Muscle of back (tissue), 3 donors: ENCODE measurements at regions not wholly inside any gene's neighbourhood (a gene's known extent, or its start where the extent isn't known, plus 50 kb on each side); places are given as distances from the start of the nearest gene placed in this dataset.
"Not testable (repeated sequence)": the region's sequence is repeated elsewhere in the genome, so short reads cannot be mapped to it uniquely, and the experiment has no call there.

Experiments used
- DNase-seq, 3 donors: peaks; one replicate each; pipeline versions ENCODE4 v3.0.0 to v3.0.0-alpha.2; 2013

- DNase-seq, result no peak
These were observed 70.5 kb upstream of the ATP2B1 start for GRCh38 chr12:89779090-89779489.

GRCh38 chr12:89777733-89778379 lies 69.2 kb upstream of the ATP2B1 start:
- DNase-seq, result no peak

- DNase-seq, result no peak
These were observed 67.3 kb upstream of the ATP2B1 start for GRCh38 chr12:89775986-89776365.

DNA sequence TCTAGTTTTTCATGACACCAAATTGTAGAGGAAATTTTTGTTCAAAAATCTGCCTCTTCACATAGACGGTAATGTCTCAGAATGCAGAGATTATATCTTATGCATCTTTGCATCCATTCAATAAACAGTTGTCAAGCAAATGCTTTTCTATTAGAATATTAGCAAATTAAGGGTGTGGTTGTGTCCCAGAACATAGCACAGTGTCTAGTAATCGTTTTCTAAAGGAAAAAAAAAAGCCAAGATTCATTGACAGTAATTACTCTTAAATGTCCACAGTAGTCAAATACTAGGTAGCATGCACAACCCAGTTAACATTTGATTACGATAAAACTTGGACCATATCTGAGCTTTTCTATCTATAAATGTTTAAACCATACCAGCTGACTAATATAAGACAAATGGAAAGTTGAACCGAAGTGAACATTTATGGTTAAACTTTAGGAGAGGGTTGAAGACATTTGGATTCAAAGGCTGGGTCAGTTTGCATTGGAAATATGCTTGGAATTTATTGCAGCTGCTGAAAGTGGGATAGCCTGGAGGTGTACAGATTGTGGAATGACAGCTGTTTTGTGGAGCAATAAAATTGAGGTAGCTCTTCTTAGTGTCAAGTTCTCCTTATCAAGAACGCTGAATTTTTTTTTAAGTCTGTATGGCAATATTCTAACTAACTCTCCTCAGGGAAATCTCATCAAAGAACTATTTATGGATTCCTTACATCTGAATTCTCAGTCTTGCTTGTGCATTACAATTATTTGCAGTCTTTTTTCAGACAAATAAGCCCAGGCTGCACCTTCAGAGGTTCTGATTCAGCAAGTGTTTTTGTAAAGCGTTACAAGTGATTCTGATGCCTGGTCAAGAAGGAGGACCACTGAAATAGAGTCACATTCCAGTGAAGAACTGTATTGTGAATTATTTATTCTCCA lies 66.7 kb upstream of the ATP2B1 start:
- peak; percentile 16 to 39 (median 35) for DNase-seq

GRCh38 chr12:89774645-89775044 lies 66.0 kb upstream of the ATP2B1 start:
- no peak for DNase-seq

- no peak for DNase-seq
These were observed 61.8 kb upstream of the ATP2B1 start for GRCh38 chr12:89770391-89770790.

- no peak for DNase-seq
These were observed 60.8 kb upstream of the ATP2B1 start for GRCh38 chr12:89769483-89769818.

GRCh38 chr12:89768586-89769482 lies 60.2 kb upstream of the ATP2B1 start:
- peak in 1 of 3 donors; percentile 82 for DNase-seq

GRCh38 chr12:89765959-89766824 lies 57.6 kb upstream of the ATP2B1 start:
- no peak for DNase-seq

DNA sequence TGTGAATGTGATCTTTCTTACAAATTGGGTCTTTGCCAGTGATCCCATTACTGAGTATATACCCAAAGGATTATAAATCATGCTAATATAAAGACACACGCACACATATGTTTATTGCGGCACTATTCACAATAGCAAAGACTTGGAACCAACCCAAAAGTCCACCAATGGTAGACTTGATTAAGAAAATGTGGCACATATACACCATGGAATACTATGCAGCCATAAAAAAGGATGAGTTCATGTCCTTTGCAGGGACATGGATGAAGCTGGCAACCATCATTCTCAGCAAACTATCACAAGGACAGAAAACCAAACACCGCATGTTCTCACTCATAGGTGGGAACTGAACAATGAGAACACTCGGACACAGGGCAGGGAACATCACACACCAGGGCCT lies 55.5 kb upstream of the ATP2B1 start:
- not testable (repeated sequence) for DNase-seq

DNA sequence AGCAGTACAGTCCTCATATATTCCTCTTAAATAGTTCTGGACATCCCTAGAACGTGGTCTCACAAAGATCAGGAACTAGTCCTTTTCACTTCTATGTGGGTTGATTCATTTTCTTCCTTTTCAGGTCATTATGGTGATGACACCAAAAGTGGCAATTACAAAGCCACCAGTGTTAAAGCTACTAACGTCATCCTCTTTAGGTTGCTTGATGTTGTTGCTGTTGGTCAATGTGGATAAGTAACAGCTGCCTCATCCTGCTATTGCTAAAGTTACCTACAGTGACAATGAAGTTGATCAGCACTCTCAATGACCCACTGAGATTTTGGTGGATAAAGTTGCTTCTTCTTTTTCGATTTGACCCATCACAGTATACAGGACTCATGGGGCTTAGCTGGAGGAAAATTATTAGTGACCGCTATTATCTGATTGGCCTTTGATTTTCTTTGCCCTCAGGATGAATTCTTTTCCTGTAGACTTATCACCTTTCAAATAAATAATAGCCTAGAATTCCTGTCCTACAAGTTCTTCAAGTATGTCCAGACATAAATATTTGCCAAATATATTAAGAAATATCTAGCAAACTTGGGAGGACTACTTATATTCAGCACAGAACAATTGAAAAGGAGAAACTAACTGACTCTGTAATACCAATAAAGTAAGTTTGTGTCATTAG lies 54.0 kb upstream of the ATP2B1 start:
- DNase-seq, result no peak

GRCh38 chr12:89760783-89761182 lies 52.1 kb upstream of the ATP2B1 start:
- no peak for DNase-seq
